CD4-positive, alpha-beta T cell (primary cell): ENCODE measurements at regions not wholly inside any gene's neighbourhood (a gene's known extent, or its start where the extent isn't known, plus 50 kb on each side); places are given as distances from the start of the nearest gene placed in this dataset.

ENCODE experiments used
- ATAC-seq: fragments of 200-7000 bp; cut with Tn5 transposase; one replicate; pipeline ENCODE4 v1.10.0; 2022; ENCODE audit warnings: mild to moderate bottlenecking; ENCODE audit not compliant: poor library complexity
- CTCF ChIA-PET: fragments of 350-600 bp; sonication (Branson Sonifier 250); formaldehyde crosslinking; loops from one replicate; lab custom pipeline; 2021; ENCODE audit warnings: antibody characterized with exemption, inconsistent platforms; lab: Charles Lee
- POLR2A ChIA-PET: fragments of 350-600 bp; sonication (Branson Sonifier 250); formaldehyde crosslinking; loops from one replicate; lab custom pipeline; 2021; ENCODE audit warnings: antibody characterized with exemption, inconsistent platforms; lab: Charles Lee
- DNase-seq, 14 experiments: peaks; one replicate each; pipeline ENCODE4 v3.0.0-alpha.2; 2013 to 2020; ENCODE audit warnings: mixed read lengths in 2 of 14
- H3K27ac ChIP-seq, 2 donors: one replicate each; pipeline versions ENCODE4 v1.5.1 to v1.7.0; 2013; ENCODE audit warnings: low read length in 2 of 2, low read depth in 1 of 2, mild to moderate bottlenecking in 1 of 2
- H3K27me3 ChIP-seq, 2 experiments: 1 replicate in 1 of 2; 2 replicates in 1 of 2; pipeline versions ENCODE4 v1.6.1 to v1.7.0; 2013; ENCODE audit warnings: low read length in 2 of 2, control low read depth in 1 of 2, mild to moderate bottlenecking in 1 of 2, moderate library complexity in 1 of 2; ENCODE audit not compliant: insufficient read depth in 2 of 2, control insufficient read depth in 1 of 2
- H3K36me3 ChIP-seq: one replicate; pipeline ENCODE4 v1.6.1; 2013; ENCODE audit warnings: low read length, control low read depth; ENCODE audit not compliant: insufficient read depth
- H3K4me1 ChIP-seq: one replicate; pipeline ENCODE4 v1.6.1; 2013; ENCODE audit warnings: low read length, control low read depth; ENCODE audit not compliant: insufficient read depth
- H3K4me3 ChIP-seq: one replicate; pipeline ENCODE4 v1.5.1; 2013; ENCODE audit warnings: mild to moderate bottlenecking, low read length, moderate library complexity
- H3K9me3 ChIP-seq, 2 experiments: 1 replicate in 1 of 2; 2 replicates in 1 of 2; pipeline versions ENCODE4 v1.6.1 to v1.7.0; 2013; ENCODE audit warnings: low read length in 2 of 2, mild to moderate bottlenecking in 2 of 2, control low read depth in 1 of 2, moderate library complexity in 1 of 2; ENCODE audit not compliant: control insufficient read depth in 1 of 2, insufficient read depth in 1 of 2
- H3K27ac Mint-ChIP-seq: one replicate; pipeline ENCODE4 v1.8.0; 2020; ENCODE audit warnings: mixed read lengths
- H3K27me3 Mint-ChIP-seq: one replicate; pipeline ENCODE4 v1.8.0; 2021; ENCODE audit warnings: mixed read lengths
- H3K36me3 Mint-ChIP-seq: one replicate; pipeline ENCODE4 v1.8.0; 2021; ENCODE audit warnings: low read depth, mixed read lengths
- H3K4me1 Mint-ChIP-seq: one replicate; pipeline ENCODE4 v1.8.0; 2021; ENCODE audit warnings: low read depth, mixed read lengths
- H3K4me3 Mint-ChIP-seq: one replicate; pipeline ENCODE4 v1.8.0; 2020; ENCODE audit warnings: mild to moderate bottlenecking, mixed read lengths
- H3K9me3 Mint-ChIP-seq: one replicate; pipeline ENCODE4 v1.8.0; 2020; ENCODE audit warnings: mixed read lengths
- CTCF ChIP-seq: fragments of 200-600 bp; IDR thresholded peaks from one replicate; pipeline ENCODE4 v1.8.0; 2022; ENCODE audit warnings: antibody characterized with exemption, mild to moderate bottlenecking
- intact Hi-C, 2 experiments: fragments of 100-400 bp; cut with DNase I in 1 of 2; cut with micrococcal nuclease in 1 of 2; formaldehyde crosslinking; loops; one replicate each; pipeline versions ENCODE4 v1.15.1 to v1.9.0; 2023 to 2025; cut with DNase I, micrococcal nuclease

- Histone ChIP-seq H3K9me3 (peaks cover 0 to 4% of the 10 kb centered on the region in 2 experiments), H3K4me3 (no peak overlapping the region), H3K27ac (no peak overlapping the region), H3K36me3 (no peaks in the 10 kb centered on the region), H3K27me3 (no peaks in the 10 kb centered on the region), H3K4me1 (no peaks in the 10 kb centered on the region)
- H3K36me3 Mint-ChIP-seq, result no peaks in the 10 kb centered on the region
- H3K9me3 Mint-ChIP-seq, result no peaks in the 10 kb centered on the region
- no peak for ATAC-seq
- peaks cover 18% of the 10 kb centered on the region for H3K27me3 Mint-ChIP-seq
- no peaks in the 10 kb centered on the region for H3K4me1 Mint-ChIP-seq
- ChIA-PET POLR2A (no interaction called here), CTCF (no interaction called here)
- DNase-seq, result no peak
- no peak for TF ChIP-seq CTCF
- H3K27ac Mint-ChIP-seq, result no peak overlapping the region
- intact Hi-C loops, result no loop called here
- no peak overlapping the region for H3K4me3 Mint-ChIP-seq
Measured at GRCh38 chr12:13817131-13817530, 164.3 kb downstream of the GRIN2B start.

GRCh38 chr12:13816394-13816793, 165.0 kb downstream of the GRIN2B start:
- DNase-seq (no peak), ATAC-seq (no peak)
- Histone ChIP-seq H3K27me3 (no peaks in the 10 kb centered on the region), H3K9me3 (peaks cover 0 to 4% of the 10 kb centered on the region in 2 experiments), H3K27ac (no peak overlapping the region), H3K4me3 (no peak overlapping the region), H3K36me3 (no peaks in the 10 kb centered on the region), H3K4me1 (no peaks in the 10 kb centered on the region)
- CTCF ChIA-PET, result no interaction called here
- Mint-ChIP-seq H3K27ac (no peak overlapping the region), H3K27me3 (peaks cover 18% of the 10 kb centered on the region), H3K4me1 (no peaks in the 10 kb centered on the region), H3K4me3 (no peak overlapping the region), H3K36me3 (no peaks in the 10 kb centered on the region), H3K9me3 (no peaks in the 10 kb centered on the region)
- no peak for TF ChIP-seq CTCF
- intact Hi-C loops, result no loop called here
- POLR2A ChIA-PET, result no interaction called here

- TF ChIP-seq CTCF, result no peak
- H3K27ac ChIP-seq, result no peak overlapping the region
- ChIA-PET POLR2A (no interaction called here), CTCF (no interaction called here)
- H3K36me3 Mint-ChIP-seq, result no peaks in the 10 kb centered on the region
- peaks cover 0 to 4% of the 10 kb centered on the region in 2 experiments for H3K27me3 ChIP-seq
- H3K27me3 Mint-ChIP-seq, result peaks cover 27% of the 10 kb centered on the region
- peaks cover 0 to 4% of the 10 kb centered on the region in 2 experiments for H3K9me3 ChIP-seq
- intact Hi-C loops, result no loop called here
- no peaks in the 10 kb centered on the region for H3K4me1 ChIP-seq
- H3K27ac Mint-ChIP-seq, result no peak overlapping the region
- H3K4me1 Mint-ChIP-seq, result no peaks in the 10 kb centered on the region
- ATAC-seq (no peak), DNase-seq (no peak)
- H3K4me3 Mint-ChIP-seq, result no peak overlapping the region
- H3K36me3 ChIP-seq, result no peaks in the 10 kb centered on the region
- no peak overlapping the region for H3K4me3 ChIP-seq
- no peaks in the 10 kb centered on the region for H3K9me3 Mint-ChIP-seq
Measured at GRCh38 chr12:13812168-13812567, 169.2 kb downstream of the GRIN2B start.
